ENCODE measurements at regions not wholly inside any gene's neighbourhood (a gene's known extent, or its start where the extent isn't known, plus 50 kb on each side); places are given as distances from the start of the nearest gene placed in this dataset.

- TF ChIP-seq CTCF (IDR thresholded peaks at IDR 0.05), result no peak
- Histone ChIP-seq H3K4me1 (ENCODE audit: low read depth) (no peaks in the 10 kb centered on the region), H3K9me3 (no peaks in the 10 kb centered on the region), H3K36me3 (ENCODE audit: low read depth) (no peaks in the 10 kb centered on the region), H3K4me3 (no peak overlapping the region)
- intact Hi-C loops (cut with DNase I, micrococcal nuclease), result no loop called here
- no peak for ATAC-seq
- DNase-seq, result no peak
Observed at GRCh38 chr6:104381907-104382306, 477.8 kb downstream of the HACE1 start.

- intact Hi-C loops (cut with DNase I, micrococcal nuclease), result no loop called here
- Histone ChIP-seq H3K4me1 (ENCODE audit: low read depth) (no peaks in the 10 kb centered on the region), H3K36me3 (ENCODE audit: low read depth) (no peaks in the 10 kb centered on the region), H3K9me3 (no peaks in the 10 kb centered on the region), H3K4me3 (no peak overlapping the region)
- no peak for ATAC-seq
- no peak for TF ChIP-seq CTCF (IDR thresholded peaks at IDR 0.05)
- no peak for DNase-seq
Observed at GRCh38 chr6:104365451-104366234, 494.1 kb downstream of the HACE1 start.

GRCh38 chr6:104357928-104358327, 501.8 kb downstream of the HACE1 start:
- DNase-seq, result peak in 1 of 3 donors; percentile 9
- Histone ChIP-seq H3K4me3 (no peak overlapping the region), H3K36me3 (ENCODE audit: low read depth) (no peaks in the 10 kb centered on the region), H3K4me1 (ENCODE audit: low read depth) (no peaks in the 10 kb centered on the region), H3K9me3 (no peaks in the 10 kb centered on the region)
- ATAC-seq, result peak; percentile 58
- intact Hi-C loops (cut with DNase I, micrococcal nuclease), result no loop called here
- TF ChIP-seq CTCF (IDR thresholded peaks at IDR 0.05), result no peak

- H3K4me3 ChIP-seq, result no peak overlapping the region
- no peaks in the 10 kb centered on the region for H3K36me3 ChIP-seq (ENCODE audit: low read depth)
- ATAC-seq, result peak; percentile 36
- TF ChIP-seq CTCF (IDR thresholded peaks at IDR 0.05), result no peak
- no peaks in the 10 kb centered on the region for H3K4me1 ChIP-seq (ENCODE audit: low read depth)
- DNase-seq, result peak in 2 of 3 donors; percentile 1 to 26
- intact Hi-C loops (cut with DNase I, micrococcal nuclease), result no loop called here
- no peaks in the 10 kb centered on the region for H3K9me3 ChIP-seq
Observed at GRCh38 chr6:104356197-104356596, 503.5 kb downstream of the HACE1 start.

- no peak for TF ChIP-seq CTCF (IDR thresholded peaks at IDR 0.05)
- Histone ChIP-seq H3K4me3 (no peak overlapping the region), H3K9me3 (peaks cover 7% of the 10 kb centered on the region), H3K36me3 (ENCODE audit: low read depth) (no peaks in the 10 kb centered on the region), H3K4me1 (ENCODE audit: low read depth) (no peaks in the 10 kb centered on the region)
- no peak for DNase-seq
- intact Hi-C loops (cut with DNase I, micrococcal nuclease), result no loop called here
- no peak for ATAC-seq
Observed at GRCh38 chr6:104349191-104349590, 510.5 kb downstream of the HACE1 start.

Data from mucosa of descending colon (tissue), 3 donors.